ENCODE measurements at regions not wholly inside any gene's neighbourhood (a gene's known extent, or its start where the extent isn't known, plus 50 kb on each side); places are given as distances from the start of the nearest gene placed in this dataset.

- no peak for TF ChIP-seq EZH2phosphoT487 (IDR thresholded peaks at IDR 0.05; ENCODE audit: borderline replicate concordance)
- TF ChIP-seq YY1 (IDR thresholded peaks at IDR 0.05; ENCODE audit: extremely low read depth, insufficient replicate concordance, low read depth, low read length): no peak
- TF ChIP-seq JUND (IDR thresholded peaks at IDR 0.05): no peak
These were observed 219.3 kb upstream of the HMGA2 start for GRCh38 chr12:65605019-65605418.

Data from HCT116 (cell line).